Lung (tissue), 11 donors: ENCODE measurements at regions not wholly inside any gene's neighbourhood (a gene's known extent, or its start where the extent isn't known, plus 50 kb on each side); places are given as distances from the start of the nearest gene placed in this dataset.

Source experiments
- ATAC-seq: fragments of 200-7000 bp; cut with Tn5 transposase; one replicate; pipeline ENCODE4 v1.9.1; 2020; ENCODE audit warnings: moderate number of reproducible peaks; ENCODE audit not compliant: insufficient read depth, low FRiP score
- DNase-seq, 3 donors: peaks; one replicate each; pipeline ENCODE4 v3.0.0-alpha.2; 2013 to 2017
- H3K27ac ChIP-seq, 2 donors: one replicate each; pipeline ENCODE4 v1.5.1; 2013; ENCODE audit warnings: mild to moderate bottlenecking in 2 of 2, moderate library complexity in 2 of 2, control low read depth in 1 of 2, inconsistent platforms in 1 of 2, low read depth in 1 of 2, low read length in 1 of 2
- H3K27me3 ChIP-seq, 3 donors: one replicate each; pipeline ENCODE4 v1.5.1; 2013; ENCODE audit warnings: low read length in 2 of 3; ENCODE audit not compliant: control insufficient read depth in 3 of 3, insufficient read depth in 3 of 3
- H3K36me3 ChIP-seq, 4 donors: one replicate each; pipeline ENCODE4 v1.5.1; 2013; ENCODE audit warnings: low read length in 4 of 4, mild to moderate bottlenecking in 1 of 4, moderate library complexity in 1 of 4; ENCODE audit not compliant: control insufficient read depth in 4 of 4, insufficient read depth in 4 of 4
- H3K4me1 ChIP-seq, 5 donors: one replicate each; pipeline ENCODE4 v1.5.1; 2013; ENCODE audit warnings: low read length in 5 of 5, mild to moderate bottlenecking in 2 of 5, moderate library complexity in 1 of 5; ENCODE audit not compliant: control insufficient read depth in 5 of 5, insufficient read depth in 5 of 5
- H3K4me3 ChIP-seq: one replicate; pipeline ENCODE4 v1.5.1; 2013; ENCODE audit warnings: mild to moderate bottlenecking, control low read depth, moderate library complexity
- H3K9ac ChIP-seq, 2 donors: one replicate each; pipeline ENCODE4 v1.5.1; 2013; ENCODE audit warnings: low read length in 2 of 2, control low read depth in 1 of 2; ENCODE audit not compliant: insufficient read depth in 1 of 2
- H3K9me3 ChIP-seq, 4 donors: one replicate each; pipeline ENCODE4 v1.5.1; 2013; ENCODE audit warnings: low read length in 3 of 4, mild to moderate bottlenecking in 1 of 4, moderate library complexity in 1 of 4; ENCODE audit not compliant: control insufficient read depth in 4 of 4, insufficient read depth in 3 of 4
- WGBS, 2 donors: extraction: QIAGEN DNeasy Blood & Tissue Kit; methylation state at CpG; one replicate each; pipeline ENCODE4 v1.1.7; 2013; 5-methylcytosine and 5-hydroxymethylcytosine counted together
- TF ChIP-seq, protein P1 (sequence below): IDR thresholded peaks from 2 replicates; pipeline ENCODE4 v1.5.1; 2012; ENCODE audit warnings: mild to moderate bottlenecking; ENCODE audit errors: control extremely low read depth, extremely low read depth
- donor health status: control.
- donor health status: control.
- donor health status: Bipolar disorder and iron deficiency.
- donor health status: healthy.
- donor health status: DM: yes; HTN: yes; CAD: no.

DNA sequence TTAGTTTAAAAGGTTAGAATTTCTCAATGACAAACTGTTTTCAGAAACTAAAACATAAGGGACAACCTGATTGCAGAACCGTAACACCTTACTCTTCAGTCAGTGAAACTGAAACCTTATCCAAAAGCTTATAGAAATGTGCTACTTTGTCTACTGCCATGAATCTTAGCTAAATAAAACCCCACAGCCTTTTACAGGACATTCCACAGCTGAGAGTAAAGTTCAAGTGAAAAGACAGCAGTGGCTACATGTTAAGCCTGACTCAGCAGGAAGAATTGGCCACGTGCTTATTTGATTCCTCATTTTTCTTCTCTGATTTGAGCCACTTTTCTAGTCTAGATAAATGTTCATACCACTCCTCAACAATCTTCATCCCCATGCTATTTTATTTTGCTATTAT is 278.7 kb upstream of the ISL1 start:
- Histone ChIP-seq H3K27ac (no peak overlapping the region), H3K4me1 (no peaks in the 10 kb centered on the region), H3K27me3 (peaks cover 0 to 30% (median 4%) of the 10 kb centered on the region in 3 donors), H3K9me3 (peaks cover 0 to 2% (median 0%) of the 10 kb centered on the region in 4 donors), H3K4me3 (no peak overlapping the region), H3K36me3 (no peaks in the 10 kb centered on the region), H3K9ac (no peak overlapping the region)
- DNase-seq, result peak in 1 of 3 donors; percentile 3
- 56 to 61% methylated on average over 2 of the region's 2 CpGs for whole genome bisulfite sequencing, 2 donors
- TF ChIP-seq, protein P1, sequence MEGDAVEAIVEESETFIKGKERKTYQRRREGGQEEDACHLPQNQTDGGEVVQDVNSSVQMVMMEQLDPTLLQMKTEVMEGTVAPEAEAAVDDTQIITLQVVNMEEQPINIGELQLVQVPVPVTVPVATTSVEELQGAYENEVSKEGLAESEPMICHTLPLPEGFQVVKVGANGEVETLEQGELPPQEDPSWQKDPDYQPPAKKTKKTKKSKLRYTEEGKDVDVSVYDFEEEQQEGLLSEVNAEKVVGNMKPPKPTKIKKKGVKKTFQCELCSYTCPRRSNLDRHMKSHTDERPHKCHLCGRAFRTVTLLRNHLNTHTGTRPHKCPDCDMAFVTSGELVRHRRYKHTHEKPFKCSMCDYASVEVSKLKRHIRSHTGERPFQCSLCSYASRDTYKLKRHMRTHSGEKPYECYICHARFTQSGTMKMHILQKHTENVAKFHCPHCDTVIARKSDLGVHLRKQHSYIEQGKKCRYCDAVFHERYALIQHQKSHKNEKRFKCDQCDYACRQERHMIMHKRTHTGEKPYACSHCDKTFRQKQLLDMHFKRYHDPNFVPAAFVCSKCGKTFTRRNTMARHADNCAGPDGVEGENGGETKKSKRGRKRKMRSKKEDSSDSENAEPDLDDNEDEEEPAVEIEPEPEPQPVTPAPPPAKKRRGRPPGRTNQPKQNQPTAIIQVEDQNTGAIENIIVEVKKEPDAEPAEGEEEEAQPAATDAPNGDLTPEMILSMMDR, result no peak
- no peak for ATAC-seq

DNA sequence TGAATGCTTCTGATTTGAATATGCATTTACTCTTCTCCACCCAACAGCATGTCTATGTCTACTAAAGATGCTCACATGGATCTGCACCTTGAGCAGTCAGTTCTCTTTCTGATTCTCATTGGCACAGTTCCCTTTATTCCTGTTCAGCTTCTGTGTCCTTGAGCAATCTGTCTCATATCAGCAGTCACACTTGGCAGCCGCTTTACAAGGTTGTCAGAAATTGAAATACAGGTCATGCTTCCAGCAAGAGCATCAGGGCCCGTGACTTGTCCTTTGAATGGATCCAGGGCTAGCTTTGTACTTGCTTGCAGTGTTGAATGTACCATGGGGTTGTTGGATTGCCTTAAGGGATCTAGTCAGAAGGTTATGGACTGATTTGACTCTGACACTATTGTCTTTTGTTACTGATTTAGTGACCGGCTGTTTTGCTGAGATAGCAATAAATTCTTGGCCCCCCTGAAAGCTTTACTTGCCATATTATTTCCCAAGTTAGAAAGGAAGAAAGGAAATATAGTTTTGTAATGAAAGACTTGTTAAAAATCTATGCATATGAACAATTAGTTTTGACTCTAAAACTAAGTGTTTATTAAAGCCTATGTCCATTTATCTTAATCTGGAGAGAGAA is 273.4 kb upstream of the ISL1 start:
- TF ChIP-seq, protein P1, result no peak
- Histone ChIP-seq H3K4me3 (no peak overlapping the region), H3K9me3 (no peaks in the 10 kb centered on the region), H3K4me1 (no peaks in the 10 kb centered on the region), H3K27me3 (peaks cover 0 to 20% (median 4%) of the 10 kb centered on the region in 3 donors), H3K9ac (no peak overlapping the region), H3K27ac (no peak overlapping the region), H3K36me3 (no peaks in the 10 kb centered on the region)
- 66 to 80% methylated on average over 3 of the region's 3 CpGs for WGBS, 2 donors
- ATAC-seq (no peak), DNase-seq (no peak)

DNA sequence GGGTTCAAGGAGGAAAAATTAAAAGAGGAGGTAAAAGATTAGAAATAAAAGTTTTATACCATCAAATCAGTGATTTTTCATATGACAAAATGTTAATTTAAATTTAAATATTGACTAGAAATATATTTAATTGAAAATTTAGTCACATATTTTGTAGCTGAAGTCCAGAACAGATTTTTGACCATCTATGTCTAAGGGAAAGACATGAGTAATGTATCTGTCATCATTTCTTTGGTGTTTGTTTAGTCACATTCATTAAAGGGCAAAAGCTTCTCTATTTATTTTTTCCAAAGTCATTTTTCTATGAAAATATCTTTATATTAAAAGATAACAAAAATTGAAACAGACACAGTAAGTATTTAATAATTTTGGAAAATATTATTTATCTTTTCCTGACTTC is 252.0 kb upstream of the ISL1 start:
- no peak for DNase-seq
- TF ChIP-seq, protein P1, result no peak
- Histone ChIP-seq H3K36me3 (no peaks in the 10 kb centered on the region), H3K4me3 (no peak overlapping the region), H3K9me3 (peaks cover 0 to 1% (median 0%) of the 10 kb centered on the region in 4 donors), H3K4me1 (no peaks in the 10 kb centered on the region), H3K9ac (no peak overlapping the region), H3K27ac (no peak overlapping the region), H3K27me3 (no peaks in the 10 kb centered on the region)
- ATAC-seq, result no peak

GRCh38 chr5:51138164-51138563 is 245.1 kb upstream of the ISL1 start:
- Histone ChIP-seq H3K27ac (no peak overlapping the region), H3K9ac (no peak overlapping the region), H3K36me3 (no peaks in the 10 kb centered on the region), H3K4me1 (no peaks in the 10 kb centered on the region), H3K9me3 (no peaks in the 10 kb centered on the region), H3K4me3 (no peak overlapping the region), H3K27me3 (no peaks in the 10 kb centered on the region)
- 63 to 67% methylated on average over 2 of the region's 2 CpGs for WGBS, 2 donors
- no peak for DNase-seq
- ATAC-seq, result no peak
- TF ChIP-seq, protein P1, result no peak
